ENCODE measurements at regions not wholly inside any gene's neighbourhood (a gene's known extent, or its start where the extent isn't known, plus 50 kb on each side); places are given as distances from the start of the nearest gene placed in this dataset.

DNA sequence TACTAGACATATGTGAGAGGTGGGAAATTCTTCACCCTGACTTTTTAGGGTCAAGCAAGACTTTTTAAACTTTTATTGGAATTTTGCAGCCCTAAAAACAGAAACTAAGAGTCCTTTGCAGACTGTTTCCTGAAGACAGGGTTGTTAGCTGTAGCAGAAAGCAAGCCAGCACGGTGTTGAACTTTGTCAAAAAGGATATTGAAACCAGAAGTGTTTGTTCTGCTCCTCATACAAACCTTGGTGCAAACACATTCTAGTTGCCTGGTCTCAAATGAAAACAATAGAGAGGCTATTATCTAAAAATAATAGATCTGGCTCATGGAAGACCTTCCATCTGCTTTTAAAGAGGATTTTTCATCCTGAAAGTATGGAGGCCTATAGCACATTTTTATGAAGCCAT, 65.8 kb upstream of the IGFBP5 start:
- FAIRE-seq (no peak), DNase-seq (ENCODE audit: low read depth, low spot score) (no peak)
- Histone ChIP-seq H3K9me1 (ENCODE audit: control insufficient read depth, extremely low read depth, insufficient read depth, low read length) (no peaks in the 10 kb centered on the region), H3K4me3 (ENCODE audit: control insufficient read depth in 2 of 3, extremely low read depth in 1 of 3, insufficient read depth in 2 of 3, low read depth in 1 of 3, low read length in 3 of 3) (no peak overlapping the region), H3K79me2 (ENCODE audit: control insufficient read depth, insufficient read depth, low read length) (no peaks in the 10 kb centered on the region), H2AFZ (ENCODE audit: control insufficient read depth, low read length) (no peak overlapping the region), H3K4me1 (ENCODE audit: control insufficient read depth, extremely low read depth, insufficient read depth, low read length) (no peaks in the 10 kb centered on the region), H4K20me1 (ENCODE audit: control insufficient read depth, extremely low read depth, insufficient read depth, low read length) (no peaks in the 10 kb centered on the region), H3K27me3 (ENCODE audit: control insufficient read depth, extremely low read depth, insufficient read depth, low read length) (peaks cover 12% of the 10 kb centered on the region), H3K4me2 (ENCODE audit: control insufficient read depth, extremely low read depth, insufficient read depth, low read depth, low read length) (no peak overlapping the region), H3K9me3 (ENCODE audit: control insufficient read depth, low read depth, low read length) (no peaks in the 10 kb centered on the region), H3K36me3 (ENCODE audit: control insufficient read depth in 2 of 2, extremely low read depth in 1 of 2, insufficient read depth in 2 of 2, low read length in 2 of 2) (no peaks in the 10 kb centered on the region), H3K27ac (ENCODE audit: control insufficient read depth, insufficient read depth, low read length) (no peak overlapping the region), H3K9ac (ENCODE audit: control insufficient read depth, extremely low read depth, insufficient read depth, low read length) (no peak overlapping the region)
- TF ChIP-seq CTCF (optimal IDR thresholded peaks at IDR 0.05 in 1 of 3, IDR thresholded peaks at IDR 0.05 in 1 of 3, conservative IDR thresholded peaks at IDR 0.05 in 1 of 3; ENCODE audit: extremely low read depth in 1 of 3, insufficient read depth in 2 of 3, low read length in 3 of 3) (no peak), EZH2 (IDR thresholded peaks at IDR 0.05; ENCODE audit: low read length) (no peak)
- dilution Hi-C loops (cut with MboI; ENCODE audit: extremely low pct_ligation_motif_present, low sequenced_read_pairs), result no loop called here

DNA sequence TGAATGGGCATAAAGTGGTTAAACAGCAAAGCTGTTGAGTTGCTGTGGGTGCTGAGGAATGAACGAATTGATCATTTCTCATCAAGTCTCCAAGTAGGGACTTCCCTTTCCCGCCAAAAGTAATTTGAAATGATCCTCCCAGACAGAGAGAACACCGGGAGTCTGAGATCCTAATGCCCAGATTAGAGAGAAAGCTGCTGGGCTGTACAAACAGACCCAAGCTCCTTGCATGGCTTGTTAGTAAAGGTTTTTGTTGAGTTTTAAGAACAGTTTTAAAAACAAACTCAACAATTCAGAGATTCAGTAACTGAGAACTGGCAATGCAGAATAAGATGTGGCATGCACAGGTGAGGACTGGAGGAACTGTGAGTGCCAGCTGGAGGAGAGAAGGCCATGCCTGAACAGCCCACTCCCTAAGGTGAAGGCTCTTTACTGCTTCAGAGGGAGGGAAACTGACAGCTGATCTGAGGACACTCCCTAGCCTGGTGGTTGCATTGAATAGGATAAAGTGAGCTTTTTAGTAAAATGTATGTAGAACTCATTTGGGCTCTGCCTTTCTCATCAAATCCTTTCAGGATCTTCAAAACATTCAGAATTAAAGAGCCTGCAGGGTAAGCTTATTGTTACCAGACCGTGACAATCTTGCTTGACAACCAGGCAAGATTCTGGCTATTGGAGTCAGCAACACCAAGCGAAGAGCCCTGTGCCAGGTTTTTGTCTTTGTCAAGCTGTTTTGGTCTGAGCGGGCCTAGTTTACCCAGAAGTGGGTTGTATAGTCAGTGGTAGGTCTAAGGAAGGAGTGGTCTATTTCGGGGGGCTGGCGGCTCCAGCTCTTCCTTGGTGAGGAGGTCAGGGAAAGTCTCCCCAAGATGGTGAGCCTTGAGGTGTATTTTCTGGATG, 63.2 kb upstream of the IGFBP5 start:
- no peak overlapping the region for H3K27ac ChIP-seq (ENCODE audit: control insufficient read depth, insufficient read depth, low read length)
- H4K20me1 ChIP-seq (ENCODE audit: control insufficient read depth, extremely low read depth, insufficient read depth, low read length), result no peaks in the 10 kb centered on the region
- DNase-seq (ENCODE audit: low read depth, low spot score) (no peak), FAIRE-seq (no peak)
- H3K4me2 ChIP-seq (ENCODE audit: control insufficient read depth, extremely low read depth, insufficient read depth, low read depth, low read length), result no peak overlapping the region
- H2AFZ ChIP-seq (ENCODE audit: control insufficient read depth, low read length), result no peak overlapping the region
- H3K9ac ChIP-seq (ENCODE audit: control insufficient read depth, extremely low read depth, insufficient read depth, low read length), result no peak overlapping the region
- H3K4me3 ChIP-seq (ENCODE audit: control insufficient read depth in 2 of 3, extremely low read depth in 1 of 3, insufficient read depth in 2 of 3, low read depth in 1 of 3, low read length in 3 of 3), result no peak overlapping the region
- dilution Hi-C loops (cut with MboI; ENCODE audit: extremely low pct_ligation_motif_present, low sequenced_read_pairs), result no loop called here
- no peaks in the 10 kb centered on the region for H3K9me1 ChIP-seq (ENCODE audit: control insufficient read depth, extremely low read depth, insufficient read depth, low read length)
- no peaks in the 10 kb centered on the region for H3K9me3 ChIP-seq (ENCODE audit: control insufficient read depth, low read depth, low read length)
- no peak for TF ChIP-seq EZH2 (IDR thresholded peaks at IDR 0.05; ENCODE audit: low read length)
- no peak for TF ChIP-seq CTCF (optimal IDR thresholded peaks at IDR 0.05 in 1 of 3, IDR thresholded peaks at IDR 0.05 in 1 of 3, conservative IDR thresholded peaks at IDR 0.05 in 1 of 3; ENCODE audit: extremely low read depth in 1 of 3, insufficient read depth in 2 of 3, low read length in 3 of 3)
- H3K27me3 ChIP-seq (ENCODE audit: control insufficient read depth, extremely low read depth, insufficient read depth, low read length), result peaks cover 9% of the 10 kb centered on the region
- H3K79me2 ChIP-seq (ENCODE audit: control insufficient read depth, insufficient read depth, low read length), result no peaks in the 10 kb centered on the region
- no peaks in the 10 kb centered on the region for H3K4me1 ChIP-seq (ENCODE audit: control insufficient read depth, extremely low read depth, insufficient read depth, low read length)
- H3K36me3 ChIP-seq (ENCODE audit: control insufficient read depth in 2 of 2, extremely low read depth in 1 of 2, insufficient read depth in 2 of 2, low read length in 2 of 2), result no peaks in the 10 kb centered on the region
